Caco-2 (cell line): ENCODE measurements at regions not wholly inside any gene's neighbourhood (a gene's known extent, or its start where the extent isn't known, plus 50 kb on each side); places are given as distances from the start of the nearest gene placed in this dataset.

Source experiments
- BruUV-seq: library from RNA; stranded (reverse); fragments of 400-500 nt; replicated peaks from 2 replicates; lab custom pipeline; 2021; lab: Mats Ljungman, UMichigan
- CTCF ChIA-PET: fragments of 300-600 bp; sonication (Branson Sonifier 250); formaldehyde crosslinking; loops from one replicate; lab custom pipeline; 2022; ENCODE audit warnings: antibody characterized with exemption; lab: Charles Lee
- POLR2A ChIA-PET: fragments of 300-600 bp; sonication (Branson Sonifier 250); formaldehyde crosslinking; loops from one replicate; lab custom pipeline; 2022; ENCODE audit warnings: antibody characterized with exemption; lab: Charles Lee
- DNase-seq, 2 experiments: peaks; one replicate each; pipeline versions ENCODE4 v3.0.0 to v3.0.0-alpha.2; 2020 to 2022
- H3K27me3 ChIP-seq: replicated peaks from 2 replicates; pipeline ENCODE4 v1.6.0; 2011; ENCODE audit warnings: low read length; ENCODE audit not compliant: control insufficient read depth, insufficient read depth
- H3K36me3 ChIP-seq: 2 replicates; pipeline ENCODE4 v1.5.1; 2011; ENCODE audit warnings: low read length; ENCODE audit not compliant: control insufficient read depth, insufficient read depth
- H3K4me1 ChIP-seq: fragments of 250-450 bp; sonication (Bioruptor Pico); 2 replicates; pipeline ENCODE4 v1.5.1; 2020; ENCODE audit warnings: mild to moderate bottlenecking
- H3K4me3 ChIP-seq: 2 replicates; pipeline ENCODE4 v1.5.1; 2011; ENCODE audit warnings: low read depth, mild to moderate bottlenecking, control low read depth, low read length
- H3K9me3 ChIP-seq: fragments of 250-450 bp; sonication (Bioruptor Pico); 2 replicates; pipeline ENCODE4 v1.5.1; 2020; ENCODE audit warnings: mild to moderate bottlenecking, moderate library complexity
- H3K27ac Mint-ChIP-seq: one replicate; pipeline ENCODE4 v1.8.0; 2022; ENCODE audit warnings: mixed read lengths; ENCODE audit not compliant: unreplicated experiment
- H3K27me3 Mint-ChIP-seq: one replicate; pipeline ENCODE4 v1.8.0; 2022; ENCODE audit warnings: mixed read lengths; ENCODE audit not compliant: insufficient read depth, unreplicated experiment
- H3K36me3 Mint-ChIP-seq: one replicate; pipeline ENCODE4 v1.8.0; 2022; ENCODE audit warnings: mild to moderate bottlenecking, mixed read lengths; ENCODE audit not compliant: insufficient read depth, unreplicated experiment
- H3K4me1 Mint-ChIP-seq: one replicate; pipeline ENCODE4 v1.8.0; 2022; ENCODE audit warnings: low read depth, mixed read lengths; ENCODE audit not compliant: unreplicated experiment
- H3K4me3 Mint-ChIP-seq: one replicate; pipeline ENCODE4 v1.8.0; 2022; ENCODE audit warnings: mild to moderate bottlenecking, moderate library complexity, mixed read lengths; ENCODE audit not compliant: unreplicated experiment
- H3K9me3 Mint-ChIP-seq: one replicate; pipeline ENCODE4 v1.8.0; 2022; ENCODE audit warnings: mixed read lengths; ENCODE audit not compliant: unreplicated experiment
- intact Hi-C: fragments of 100-400 bp; cut with micrococcal nuclease; formaldehyde crosslinking; loops from one replicate; pipeline ENCODE4 v1.10.0; 2022; ENCODE audit not compliant: unreplicated experiment
- TF ChIP-seq, protein P1 (sequence below), 2 experiments: fragments of 200-600 bp in 1 of 2; IDR thresholded peaks; 1 replicate in 1 of 2; 2 replicates in 1 of 2; pipeline versions ENCODE4 v1.5.1 to v1.8.0; 2011 to 2022; ENCODE audit warnings: antibody characterized with exemption in 1 of 2, control low read depth in 1 of 2, inconsistent platforms in 1 of 2, low read depth in 1 of 2, low read length in 1 of 2, mild to moderate bottlenecking in 1 of 2, moderate library complexity in 1 of 2; ENCODE audit not compliant: insufficient read depth in 1 of 2, severe bottlenecking in 1 of 2, unreplicated experiment in 1 of 2

DNA sequence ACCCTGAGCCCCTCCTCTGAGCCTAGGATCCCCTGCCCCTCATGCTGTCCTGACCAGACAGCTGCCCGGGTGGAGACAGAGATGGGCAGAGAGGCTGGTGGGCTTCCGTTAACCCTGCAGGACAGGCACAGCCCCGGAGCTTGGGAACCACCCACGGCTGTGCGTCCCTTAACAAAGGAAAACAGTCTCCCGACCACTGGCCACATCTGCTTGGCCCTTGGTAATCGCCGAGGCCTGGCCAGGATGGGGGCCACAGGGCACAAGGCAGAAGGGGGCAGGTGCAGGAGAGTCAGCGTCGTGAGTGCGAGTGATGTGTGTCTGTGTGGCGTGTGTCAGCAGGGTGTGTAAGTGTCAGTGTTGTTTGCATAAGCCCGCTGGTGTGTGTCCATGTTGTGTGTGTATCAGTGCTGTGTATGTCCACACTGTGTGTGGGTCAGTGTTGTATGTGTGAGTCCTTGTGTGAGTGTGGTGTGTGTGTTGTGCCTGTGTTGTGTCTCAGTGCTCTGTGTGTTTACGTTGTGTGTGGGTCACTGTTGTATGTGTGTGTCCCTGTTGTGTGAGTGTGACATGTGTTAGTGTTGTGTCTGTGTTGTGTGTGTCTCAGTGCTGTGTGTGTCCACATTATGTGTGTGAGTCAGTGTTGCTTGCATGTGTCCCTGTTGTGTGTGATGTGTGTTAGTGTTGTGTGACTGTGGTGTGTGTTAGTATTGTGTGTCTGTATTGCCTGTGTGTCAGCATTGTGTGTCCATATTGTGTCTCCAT, 369.5 kb downstream of the BRD1 start:
- no peaks in the 10 kb centered on the region; the same call in 1 of the 2 replicates for H3K27me3 ChIP-seq
- H3K27me3 Mint-ChIP-seq = peaks cover 28% of the 10 kb centered on the region
- no peak overlapping the region for H3K27ac Mint-ChIP-seq
- no peak overlapping the region for H3K4me3 ChIP-seq
- intact Hi-C loops = no loop called here
- ChIA-PET CTCF (no interaction called here), POLR2A (no interaction called here)
- H3K36me3 Mint-ChIP-seq = no peaks in the 10 kb centered on the region
- TF ChIP-seq, protein P1, sequence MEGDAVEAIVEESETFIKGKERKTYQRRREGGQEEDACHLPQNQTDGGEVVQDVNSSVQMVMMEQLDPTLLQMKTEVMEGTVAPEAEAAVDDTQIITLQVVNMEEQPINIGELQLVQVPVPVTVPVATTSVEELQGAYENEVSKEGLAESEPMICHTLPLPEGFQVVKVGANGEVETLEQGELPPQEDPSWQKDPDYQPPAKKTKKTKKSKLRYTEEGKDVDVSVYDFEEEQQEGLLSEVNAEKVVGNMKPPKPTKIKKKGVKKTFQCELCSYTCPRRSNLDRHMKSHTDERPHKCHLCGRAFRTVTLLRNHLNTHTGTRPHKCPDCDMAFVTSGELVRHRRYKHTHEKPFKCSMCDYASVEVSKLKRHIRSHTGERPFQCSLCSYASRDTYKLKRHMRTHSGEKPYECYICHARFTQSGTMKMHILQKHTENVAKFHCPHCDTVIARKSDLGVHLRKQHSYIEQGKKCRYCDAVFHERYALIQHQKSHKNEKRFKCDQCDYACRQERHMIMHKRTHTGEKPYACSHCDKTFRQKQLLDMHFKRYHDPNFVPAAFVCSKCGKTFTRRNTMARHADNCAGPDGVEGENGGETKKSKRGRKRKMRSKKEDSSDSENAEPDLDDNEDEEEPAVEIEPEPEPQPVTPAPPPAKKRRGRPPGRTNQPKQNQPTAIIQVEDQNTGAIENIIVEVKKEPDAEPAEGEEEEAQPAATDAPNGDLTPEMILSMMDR (IDR thresholded peaks at IDR 0.05; ENCODE audit: insufficient read depth in 1 of 2, low read depth in 1 of 2, low read length in 1 of 2, severe bottlenecking in 1 of 2, unreplicated experiment in 1 of 2) = no peak
- no peaks in the 10 kb centered on the region for H3K9me3 ChIP-seq
- H3K4me1 ChIP-seq = no peaks in the 10 kb centered on the region
- H3K36me3 ChIP-seq = no peaks in the 10 kb centered on the region
- no peaks in the 10 kb centered on the region for H3K9me3 Mint-ChIP-seq
- no peaks in the 10 kb centered on the region for H3K4me1 Mint-ChIP-seq
- no peak overlapping the region for H3K4me3 Mint-ChIP-seq
- no peak for DNase-seq
- BruUV-seq = no TSS peak

DNA sequence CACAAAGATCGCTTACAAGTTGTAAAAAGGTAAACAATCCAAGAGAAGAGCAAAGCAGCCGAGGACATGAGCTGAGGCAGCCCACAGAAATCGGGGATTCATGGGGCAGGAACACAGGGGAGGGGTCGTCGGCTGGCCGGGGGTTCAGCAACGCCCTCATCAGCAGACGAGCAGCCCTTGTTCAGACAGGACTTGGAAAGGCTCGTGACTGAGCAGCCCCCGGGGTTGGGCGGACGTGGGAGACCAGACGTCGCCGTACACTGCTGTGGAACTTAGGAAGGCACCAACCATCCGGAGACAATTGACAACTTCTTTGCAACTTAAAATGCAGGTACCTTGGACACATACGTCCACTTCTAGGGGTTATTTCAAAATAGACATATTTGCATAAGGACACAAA, 370.5 kb downstream of the BRD1 start:
- peaks cover 28% of the 10 kb centered on the region for H3K27me3 Mint-ChIP-seq
- intact Hi-C loops = no loop called here
- POLR2A ChIA-PET = no interaction called here

DNA sequence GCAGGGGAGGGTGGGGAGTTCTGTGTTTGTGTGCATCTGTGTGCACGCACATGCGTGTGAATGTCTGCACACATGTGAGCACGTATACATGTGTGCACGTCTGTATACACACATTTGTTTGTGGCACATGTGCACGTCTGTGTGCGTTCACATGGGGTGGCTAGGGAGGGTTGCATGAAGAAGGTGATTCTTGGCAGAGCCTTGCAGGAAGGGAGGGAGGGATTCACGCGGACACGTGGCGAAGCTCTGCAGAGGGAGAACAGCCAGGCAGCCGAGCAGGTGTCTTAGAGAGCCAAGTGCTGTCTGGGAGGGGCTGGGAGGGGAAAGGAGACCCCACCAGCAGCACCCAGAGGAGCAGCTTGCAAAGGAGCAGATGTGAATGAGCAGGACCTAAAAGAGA, 372.1 kb downstream of the BRD1 start:
- intact Hi-C loops = no loop called here
- H3K27me3 Mint-ChIP-seq = peaks cover 24% of the 10 kb centered on the region

More for the DNA sequence above, 370.5 kb downstream of the BRD1 start:
- no peaks in the 10 kb centered on the region for H3K4me1 ChIP-seq
- no peaks in the 10 kb centered on the region; the same call in 1 of the 2 replicates for H3K27me3 ChIP-seq
- Mint-ChIP-seq H3K27ac (no peak overlapping the region), H3K36me3 (no peaks in the 10 kb centered on the region), H3K4me1 (no peaks in the 10 kb centered on the region), H3K9me3 (no peaks in the 10 kb centered on the region), H3K4me3 (no peak overlapping the region)
- no TSS peak for BruUV-seq
- H3K4me3 ChIP-seq = no peak overlapping the region
- TF ChIP-seq, protein P1 (IDR thresholded peaks at IDR 0.05; ENCODE audit: insufficient read depth in 1 of 2, low read depth in 1 of 2, low read length in 1 of 2, severe bottlenecking in 1 of 2, unreplicated experiment in 1 of 2) = no peak
- no peaks in the 10 kb centered on the region for H3K36me3 ChIP-seq
- CTCF ChIA-PET = no interaction called here
- DNase-seq = no peak
- H3K9me3 ChIP-seq = no peaks in the 10 kb centered on the region

More for the DNA sequence above, 372.1 kb downstream of the BRD1 start:
- H3K27me3 ChIP-seq = no peaks in the 10 kb centered on the region; the same call in 1 of the 2 replicates
- no peak for DNase-seq
- TF ChIP-seq, protein P1 (IDR thresholded peaks at IDR 0.05; ENCODE audit: insufficient read depth in 1 of 2, low read depth in 1 of 2, low read length in 1 of 2, severe bottlenecking in 1 of 2, unreplicated experiment in 1 of 2) = no peak
- Mint-ChIP-seq H3K4me3 (no peak overlapping the region), H3K36me3 (no peaks in the 10 kb centered on the region), H3K27ac (no peak overlapping the region), H3K9me3 (no peaks in the 10 kb centered on the region), H3K4me1 (peaks cover 2% of the 10 kb centered on the region)
- H3K4me1 ChIP-seq = no peaks in the 10 kb centered on the region; the same call in 1 of the 2 replicates
- BruUV-seq = no TSS peak
- H3K36me3 ChIP-seq = no peaks in the 10 kb centered on the region
- no peak overlapping the region for H3K4me3 ChIP-seq
- POLR2A ChIA-PET = no interaction called here
- CTCF ChIA-PET = no interaction called here
- H3K9me3 ChIP-seq = no peaks in the 10 kb centered on the region
